Activated naive CD4-positive, alpha-beta T cell treated with anti-CD3 and anti-CD28 coated beads, Interleukin-2, amount 50 U/mL, for 24 hours (primary cell): ENCODE measurements at regions not wholly inside any gene's neighbourhood (a gene's known extent, or its start where the extent isn't known, plus 50 kb on each side); places are given as distances from the start of the nearest gene placed in this dataset.
"Not testable (repeated sequence)": the region's sequence is repeated elsewhere in the genome, so short reads cannot be mapped to it uniquely, and the experiment has no call there.

Experiments
- H3K27ac Mint-ChIP-seq: one replicate; pipeline ENCODE4 v1.8.0; 2021; ENCODE audit warnings: mild to moderate bottlenecking, mixed read lengths
- H3K27me3 Mint-ChIP-seq: one replicate; pipeline ENCODE4 v1.8.0; 2021; ENCODE audit warnings: mixed read lengths
- H3K36me3 Mint-ChIP-seq: one replicate; pipeline ENCODE4 v1.8.0; 2021; ENCODE audit warnings: mixed read lengths
- H3K4me1 Mint-ChIP-seq: one replicate; pipeline ENCODE4 v1.8.0; 2021; ENCODE audit warnings: mixed read lengths
- H3K4me3 Mint-ChIP-seq: one replicate; pipeline ENCODE4 v1.8.0; 2021; ENCODE audit warnings: mild to moderate bottlenecking, mixed read lengths
- H3K9me3 Mint-ChIP-seq: one replicate; pipeline ENCODE4 v1.8.0; 2021; ENCODE audit warnings: mixed read lengths

DNA sequence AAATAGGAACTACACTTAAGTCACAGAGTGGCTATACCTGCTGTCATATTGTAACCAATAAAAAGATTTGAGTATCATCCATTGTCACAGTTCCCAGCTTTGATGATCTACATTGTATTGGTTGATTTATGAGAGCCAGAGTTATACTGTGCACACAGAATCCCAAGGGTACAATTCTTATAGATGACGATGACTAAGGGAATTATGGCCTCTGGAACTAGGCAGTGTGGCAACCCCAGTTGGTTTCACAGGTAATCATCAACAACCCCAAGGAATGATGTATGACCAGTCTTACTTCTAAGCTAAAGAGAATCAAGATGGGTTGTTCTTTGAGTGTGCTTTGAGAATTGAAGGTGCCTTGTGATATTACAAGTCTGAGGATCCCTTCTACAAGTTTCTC is 217.3 kb downstream of the ETAA1 start:
- Mint-ChIP-seq H3K27ac (no peak overlapping the region), H3K36me3 (no peaks in the 10 kb centered on the region), H3K4me1 (no peaks in the 10 kb centered on the region), H3K27me3 (no peaks in the 10 kb centered on the region), H3K9me3 (no peaks in the 10 kb centered on the region), H3K4me3 (no peak overlapping the region)

DNA sequence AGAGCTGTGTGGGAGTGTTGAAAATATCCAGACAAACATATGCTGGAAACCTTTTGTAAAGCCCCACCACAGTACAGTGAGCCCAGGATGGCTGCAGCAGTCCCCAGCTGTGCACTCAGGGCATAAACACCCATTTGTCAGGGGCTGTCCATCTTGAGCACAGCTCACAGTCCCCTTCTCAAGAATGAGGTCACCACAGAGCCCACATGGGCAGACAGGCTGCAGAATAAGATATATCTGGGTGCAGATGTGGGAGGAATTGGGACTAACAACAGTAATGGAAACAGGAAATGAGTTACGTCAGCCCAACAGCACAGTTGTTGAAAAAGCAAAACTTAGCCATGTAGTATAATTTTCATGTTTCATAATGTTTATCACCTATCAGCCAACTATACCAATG is 219.6 kb downstream of the ETAA1 start:
- Mint-ChIP-seq H3K4me3 (no peak overlapping the region), H3K4me1 (no peaks in the 10 kb centered on the region), H3K27me3 (no peaks in the 10 kb centered on the region), H3K27ac (no peak overlapping the region), H3K36me3 (no peaks in the 10 kb centered on the region), H3K9me3 (no peaks in the 10 kb centered on the region)

- no peaks in the 10 kb centered on the region for H3K4me1 Mint-ChIP-seq
- no peaks in the 10 kb centered on the region for H3K27me3 Mint-ChIP-seq
- no peak overlapping the region for H3K4me3 Mint-ChIP-seq
- no peak overlapping the region for H3K27ac Mint-ChIP-seq
- no peaks in the 10 kb centered on the region for H3K9me3 Mint-ChIP-seq
- H3K36me3 Mint-ChIP-seq = no peaks in the 10 kb centered on the region
Observed at GRCh38 chr2:67619204-67619603, 222.1 kb downstream of the ETAA1 start.

- not testable (repeated sequence) for H3K4me3 Mint-ChIP-seq, H3K9me3 Mint-ChIP-seq, H3K36me3 Mint-ChIP-seq, H3K4me1 Mint-ChIP-seq, H3K27me3 Mint-ChIP-seq, H3K27ac Mint-ChIP-seq
Observed at GRCh38 chr2:67623741-67624140, 226.6 kb downstream of the ETAA1 start.

DNA sequence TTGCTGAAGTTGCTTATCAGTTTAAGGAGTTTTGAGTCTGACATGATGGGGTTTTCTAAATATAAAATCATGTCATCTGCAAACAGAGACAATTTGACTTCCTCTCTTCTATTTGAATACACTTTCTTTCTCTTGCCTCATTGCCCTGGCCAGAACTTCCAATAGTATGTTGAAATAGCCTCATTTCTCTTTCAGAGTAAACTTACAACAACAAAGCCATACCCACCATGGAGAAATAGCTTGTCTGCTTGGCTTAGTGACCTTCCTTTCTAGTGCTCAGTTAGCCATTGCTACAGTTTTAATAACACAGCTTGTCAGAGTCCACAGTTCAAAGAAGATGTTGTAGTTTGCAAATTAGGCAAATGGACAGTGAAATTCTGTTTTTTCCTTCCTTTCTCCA is 228.0 kb downstream of the ETAA1 start:
- H3K9me3 Mint-ChIP-seq = no peaks in the 10 kb centered on the region
- peaks cover 3% of the 10 kb centered on the region for H3K27me3 Mint-ChIP-seq
- no peaks in the 10 kb centered on the region for H3K36me3 Mint-ChIP-seq
- no peak overlapping the region for H3K27ac Mint-ChIP-seq
- H3K4me3 Mint-ChIP-seq = no peak overlapping the region
- H3K4me1 Mint-ChIP-seq = no peaks in the 10 kb centered on the region

DNA sequence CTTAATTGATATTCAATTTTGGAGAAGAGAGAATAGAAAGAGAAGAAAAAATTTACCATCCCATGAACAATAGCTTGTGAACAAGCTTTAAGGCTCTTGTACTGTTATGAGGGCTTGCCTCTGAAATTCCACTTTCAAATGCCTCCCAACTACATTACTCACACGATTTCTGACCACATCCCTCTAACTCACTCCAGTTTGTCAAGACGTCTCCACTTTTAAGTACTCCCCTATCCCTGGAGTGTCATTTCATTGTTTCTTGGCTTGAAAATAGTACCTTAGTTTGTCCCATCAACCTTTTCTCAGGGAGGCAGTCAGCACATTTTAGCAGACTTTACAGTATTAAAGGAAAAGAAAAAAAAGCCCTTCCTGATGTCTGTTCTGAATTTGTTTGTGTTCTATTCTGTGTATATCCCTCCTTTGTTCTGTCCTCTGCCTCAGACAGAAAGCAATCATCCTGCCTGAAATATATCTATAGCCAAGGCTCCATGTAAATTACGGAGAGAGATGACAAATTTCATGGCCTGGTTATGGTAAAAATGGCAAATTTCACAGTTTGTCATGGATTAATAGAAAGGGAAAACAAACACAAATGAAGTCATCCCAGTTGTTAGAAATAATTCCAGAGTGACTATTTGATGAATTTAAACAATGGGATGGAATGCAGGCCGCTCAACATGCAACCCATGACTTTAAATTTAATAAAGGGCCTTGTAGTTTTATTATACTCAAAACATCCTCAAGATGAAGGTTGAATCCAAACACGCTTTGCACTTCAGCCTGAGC is 228.8 kb downstream of the ETAA1 start:
- no peaks in the 10 kb centered on the region for H3K36me3 Mint-ChIP-seq
- H3K9me3 Mint-ChIP-seq = no peaks in the 10 kb centered on the region
- no peak overlapping the region for H3K27ac Mint-ChIP-seq
- H3K4me3 Mint-ChIP-seq = no peak overlapping the region
- no peaks in the 10 kb centered on the region for H3K4me1 Mint-ChIP-seq
- H3K27me3 Mint-ChIP-seq = peaks cover 3% of the 10 kb centered on the region

DNA sequence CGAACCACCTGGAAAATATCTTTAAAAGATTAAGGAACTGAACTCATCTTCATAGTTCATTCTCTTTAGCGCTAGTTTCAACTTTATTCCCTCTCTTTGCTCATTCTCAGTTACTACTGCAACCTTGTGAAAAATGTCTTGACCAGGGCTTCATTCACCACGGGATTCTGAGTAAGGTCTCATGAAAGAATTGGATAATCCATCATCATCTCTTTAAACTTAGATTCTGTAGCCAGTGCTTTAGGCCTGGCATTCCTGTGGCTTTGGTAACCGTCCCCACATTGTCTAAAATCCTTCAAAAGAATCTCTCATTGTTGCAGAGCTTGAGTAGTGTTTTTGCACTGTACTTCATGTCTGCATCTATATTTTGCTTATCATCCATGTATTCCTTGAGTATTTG is 229.5 kb downstream of the ETAA1 start:
- Mint-ChIP-seq H3K27ac (no peak overlapping the region), H3K4me3 (no peak overlapping the region), H3K4me1 (no peaks in the 10 kb centered on the region), H3K27me3 (peaks cover 3% of the 10 kb centered on the region), H3K9me3 (no peaks in the 10 kb centered on the region), H3K36me3 (no peaks in the 10 kb centered on the region)

GRCh38 chr2:67627456-67628207 is 230.5 kb downstream of the ETAA1 start:
- Mint-ChIP-seq H3K27me3 (peaks cover 3% of the 10 kb centered on the region), H3K36me3 (no peaks in the 10 kb centered on the region), H3K4me3 (no peak overlapping the region), H3K9me3 (no peaks in the 10 kb centered on the region), H3K27ac (no peak overlapping the region), H3K4me1 (no peaks in the 10 kb centered on the region)

DNA sequence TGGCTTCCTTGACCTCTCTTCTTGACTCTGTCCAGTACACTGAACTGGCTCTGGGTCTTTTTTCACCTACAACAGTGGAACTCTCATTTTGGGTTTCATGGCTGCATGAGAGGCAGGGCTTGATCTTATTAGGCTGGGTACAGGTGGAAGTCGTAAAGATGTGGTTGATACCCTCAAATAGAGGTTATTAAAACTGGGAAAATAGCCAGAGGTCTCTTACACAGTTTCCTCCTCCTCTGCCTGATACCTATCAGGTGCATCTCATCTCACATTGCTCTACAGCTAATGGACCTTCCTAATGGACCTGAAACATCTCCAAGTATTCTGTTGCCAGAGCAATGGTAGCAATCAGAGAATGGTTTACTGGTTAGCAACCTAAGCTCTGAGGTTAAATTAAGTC is 231.8 kb downstream of the ETAA1 start:
- Mint-ChIP-seq H3K27ac (no peak overlapping the region), H3K4me3 (no peak overlapping the region), H3K4me1 (no peaks in the 10 kb centered on the region), H3K9me3 (no peaks in the 10 kb centered on the region), H3K36me3 (no peaks in the 10 kb centered on the region), H3K27me3 (peaks cover 3% of the 10 kb centered on the region)

GRCh38 chr2:67631483-67631882 is 234.3 kb downstream of the ETAA1 start:
- Mint-ChIP-seq H3K27me3 (peaks cover 3% of the 10 kb centered on the region), H3K4me1 (no peaks in the 10 kb centered on the region), H3K4me3 (no peak overlapping the region), H3K36me3 (no peaks in the 10 kb centered on the region), H3K27ac (no peak overlapping the region), H3K9me3 (peaks cover 4% of the 10 kb centered on the region)

DNA sequence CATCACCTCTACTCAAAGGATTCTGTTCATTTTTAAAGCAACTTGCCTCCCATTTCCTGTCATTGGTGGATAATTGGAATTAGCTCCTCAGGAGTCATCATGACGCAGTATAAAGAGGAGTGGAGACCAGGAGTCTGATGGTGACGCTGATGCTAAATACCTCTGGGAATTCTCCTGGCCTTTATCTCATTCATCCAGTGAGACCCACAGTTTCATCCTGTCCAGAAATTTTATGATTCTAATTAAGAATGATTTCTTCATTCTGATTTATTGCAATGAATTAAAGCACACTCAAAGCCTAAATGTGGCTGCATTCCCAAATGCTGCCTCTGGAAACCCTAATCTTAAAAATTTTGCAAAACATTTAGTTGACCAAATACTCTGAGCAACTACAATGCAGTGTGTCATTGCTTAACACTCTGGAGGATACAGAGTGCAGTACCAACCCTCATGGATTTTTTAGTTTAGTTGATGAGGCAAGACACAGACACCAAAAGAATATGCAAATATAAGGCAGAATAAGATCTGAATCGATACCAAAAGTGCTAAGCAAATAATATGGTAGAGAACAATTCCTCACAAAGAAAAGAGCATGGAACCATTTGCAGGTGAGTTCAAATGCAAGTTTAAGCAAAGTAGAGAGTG is 236.2 kb downstream of the ETAA1 start:
- Mint-ChIP-seq H3K27ac (no peak overlapping the region), H3K27me3 (no peaks in the 10 kb centered on the region), H3K4me3 (no peak overlapping the region), H3K4me1 (no peaks in the 10 kb centered on the region), H3K9me3 (peaks cover 5% of the 10 kb centered on the region), H3K36me3 (no peaks in the 10 kb centered on the region)

- Mint-ChIP-seq H3K9me3 (peaks cover 5% of the 10 kb centered on the region), H3K4me1 (no peaks in the 10 kb centered on the region), H3K27me3 (peaks cover 1% of the 10 kb centered on the region), H3K36me3 (no peaks in the 10 kb centered on the region), H3K4me3 (no peak overlapping the region), H3K27ac (no peak overlapping the region)
Observed at GRCh38 chr2:67638146-67638545, 241.0 kb downstream of the ETAA1 start.

GRCh38 chr2:67641312-67642045 is 244.3 kb downstream of the ETAA1 start:
- Mint-ChIP-seq H3K4me3 (no peak overlapping the region), H3K9me3 (peaks cover under 1% of the 10 kb centered on the region), H3K36me3 (no peaks in the 10 kb centered on the region), H3K4me1 (no peaks in the 10 kb centered on the region), H3K27ac (no peak overlapping the region), H3K27me3 (peaks cover 1% of the 10 kb centered on the region)

GRCh38 chr2:67642046-67642382 is 244.9 kb downstream of the ETAA1 start:
- H3K27ac Mint-ChIP-seq = no peak overlapping the region
- peaks cover 1% of the 10 kb centered on the region for H3K27me3 Mint-ChIP-seq
- no peaks in the 10 kb centered on the region for H3K9me3 Mint-ChIP-seq
- no peaks in the 10 kb centered on the region for H3K36me3 Mint-ChIP-seq
- no peaks in the 10 kb centered on the region for H3K4me1 Mint-ChIP-seq
- no peak overlapping the region for H3K4me3 Mint-ChIP-seq

- H3K27me3 Mint-ChIP-seq = peaks cover 1% of the 10 kb centered on the region
- H3K27ac Mint-ChIP-seq = no peak overlapping the region
- H3K4me3 Mint-ChIP-seq = no peak overlapping the region
- H3K9me3 Mint-ChIP-seq = no peaks in the 10 kb centered on the region
- no peaks in the 10 kb centered on the region for H3K36me3 Mint-ChIP-seq
- no peaks in the 10 kb centered on the region for H3K4me1 Mint-ChIP-seq
Observed at GRCh38 chr2:67642961-67643360, 245.8 kb downstream of the ETAA1 start.
